Mucosa of rectum (tissue), 2 donors: ENCODE measurements at regions not wholly inside any gene's neighbourhood (a gene's known extent, or its start where the extent isn't known, plus 50 kb on each side); places are given as distances from the start of the nearest gene placed in this dataset.

ENCODE experiments used
- H3K27ac ChIP-seq, 2 donors: one replicate each; pipeline ENCODE4 v1.7.0; 2013; ENCODE audit warnings: inconsistent platforms in 2 of 2, low read depth in 2 of 2, low read length in 2 of 2
- H3K27me3 ChIP-seq, 2 donors: one replicate each; pipeline ENCODE4 v1.7.0; 2013; ENCODE audit warnings: low read length in 2 of 2; ENCODE audit not compliant: control insufficient read depth in 2 of 2, insufficient read depth in 2 of 2
- H3K36me3 ChIP-seq, 2 donors: one replicate each; pipeline ENCODE4 v1.7.0; 2013; ENCODE audit warnings: low read length in 2 of 2; ENCODE audit not compliant: control insufficient read depth in 2 of 2, insufficient read depth in 2 of 2
- H3K4me1 ChIP-seq, 2 donors: one replicate each; pipeline ENCODE4 v1.7.0; 2013; ENCODE audit warnings: low read length in 2 of 2, mild to moderate bottlenecking in 1 of 2; ENCODE audit not compliant: control insufficient read depth in 2 of 2, insufficient read depth in 2 of 2
- H3K4me3 ChIP-seq, 2 donors: one replicate each; pipeline ENCODE4 v1.7.0; 2013; ENCODE audit warnings: low read length in 2 of 2
- H3K9ac ChIP-seq, 2 donors: one replicate each; pipeline ENCODE4 v1.7.0; 2013; ENCODE audit warnings: low read length in 2 of 2, low read depth in 1 of 2, mild to moderate bottlenecking in 1 of 2
- H3K9me3 ChIP-seq, 2 donors: one replicate each; pipeline ENCODE4 v1.7.0; 2013; ENCODE audit warnings: low read length in 2 of 2; ENCODE audit not compliant: control insufficient read depth in 2 of 2
- donor health status: healthy.
- donor health status: Normal muscosa, but diverticular disease.

DNA sequence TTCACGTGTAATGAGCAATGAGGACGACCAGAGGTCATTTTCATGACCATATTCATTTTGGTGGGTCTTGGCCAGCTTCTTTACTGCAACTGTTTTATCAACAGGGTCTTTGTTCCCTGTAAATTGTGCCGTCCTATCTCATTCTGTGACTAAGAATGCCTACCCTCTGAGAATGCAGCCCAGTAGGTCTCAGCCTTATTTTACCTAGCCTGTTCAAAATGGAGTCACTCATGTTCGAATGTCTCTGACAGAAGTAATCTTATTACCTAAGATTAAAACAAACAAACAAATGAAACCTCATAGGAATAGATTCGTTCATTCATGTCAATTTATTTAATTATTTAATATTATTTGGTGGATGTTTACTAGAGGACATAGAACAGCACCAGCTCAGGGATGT is 714.8 kb downstream of the ADCYAP1 start:
- Histone ChIP-seq H3K36me3 (no peaks in the 10 kb centered on the region), H3K27me3 (no peaks in the 10 kb centered on the region), H3K27ac (no peak overlapping the region), H3K9me3 (no peaks in the 10 kb centered on the region), H3K4me1 (no peaks in the 10 kb centered on the region), H3K9ac (no peak overlapping the region), H3K4me3 (no peak overlapping the region)

DNA sequence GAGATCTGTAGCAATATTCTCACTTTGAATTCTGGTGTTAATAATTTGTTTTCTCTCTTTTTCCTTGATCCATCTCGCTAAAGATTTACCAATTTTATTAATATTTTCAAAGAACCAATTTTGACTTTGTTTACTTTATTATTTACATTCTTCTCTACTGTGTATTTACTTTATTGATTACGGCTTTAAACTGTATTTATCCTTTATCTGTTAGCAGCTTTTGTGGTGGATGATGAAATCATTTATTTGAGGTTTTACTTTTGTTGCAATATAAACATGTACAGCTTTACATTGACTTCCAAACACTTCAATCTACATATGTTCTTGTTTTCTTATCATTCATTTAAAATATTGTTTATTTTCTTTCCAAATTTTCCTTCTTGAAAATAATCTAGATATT is 719.9 kb downstream of the ADCYAP1 start:
- no peaks in the 10 kb centered on the region for H3K36me3 ChIP-seq
- H3K27me3 ChIP-seq: no peaks in the 10 kb centered on the region
- H3K9me3 ChIP-seq: no peaks in the 10 kb centered on the region
- H3K4me1 ChIP-seq: no peaks in the 10 kb centered on the region
- H3K9ac ChIP-seq: no peak overlapping the region
- no peak overlapping the region for H3K4me3 ChIP-seq
- no peak overlapping the region for H3K27ac ChIP-seq

DNA sequence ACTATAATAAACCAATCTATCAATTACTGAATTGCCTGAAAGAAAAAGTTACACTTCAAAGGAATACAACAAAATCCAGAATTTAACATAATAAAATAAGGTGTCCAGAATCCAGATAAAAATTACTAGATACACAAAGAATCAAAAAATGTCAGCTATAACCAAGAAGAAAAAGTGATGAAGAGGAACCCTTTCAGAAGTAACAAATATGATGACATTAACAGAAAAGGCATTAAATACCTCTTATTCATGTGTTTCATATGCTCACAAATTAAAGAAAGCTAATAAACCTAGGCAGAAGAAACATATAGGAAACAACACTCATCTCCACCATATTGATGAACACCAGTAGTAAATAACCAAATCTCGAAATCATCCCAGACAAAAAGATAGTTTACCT is 722.8 kb downstream of the ADCYAP1 start:
- Histone ChIP-seq H3K36me3 (no peaks in the 10 kb centered on the region), H3K9me3 (peaks cover 0 to 3% of the 10 kb centered on the region in 2 donors), H3K4me3 (no peak overlapping the region), H3K4me1 (no peaks in the 10 kb centered on the region), H3K9ac (no peak overlapping the region), H3K27ac (no peak overlapping the region), H3K27me3 (no peaks in the 10 kb centered on the region)

GRCh38 chr18:1648712-1649111 is 744.0 kb downstream of the ADCYAP1 start:
- H3K9me3 ChIP-seq: no peaks in the 10 kb centered on the region
- H3K27me3 ChIP-seq: no peaks in the 10 kb centered on the region
- no peak overlapping the region for H3K9ac ChIP-seq
- no peak overlapping the region for H3K27ac ChIP-seq
- no peaks in the 10 kb centered on the region for H3K36me3 ChIP-seq
- no peaks in the 10 kb centered on the region for H3K4me1 ChIP-seq
- H3K4me3 ChIP-seq: no peak overlapping the region

DNA sequence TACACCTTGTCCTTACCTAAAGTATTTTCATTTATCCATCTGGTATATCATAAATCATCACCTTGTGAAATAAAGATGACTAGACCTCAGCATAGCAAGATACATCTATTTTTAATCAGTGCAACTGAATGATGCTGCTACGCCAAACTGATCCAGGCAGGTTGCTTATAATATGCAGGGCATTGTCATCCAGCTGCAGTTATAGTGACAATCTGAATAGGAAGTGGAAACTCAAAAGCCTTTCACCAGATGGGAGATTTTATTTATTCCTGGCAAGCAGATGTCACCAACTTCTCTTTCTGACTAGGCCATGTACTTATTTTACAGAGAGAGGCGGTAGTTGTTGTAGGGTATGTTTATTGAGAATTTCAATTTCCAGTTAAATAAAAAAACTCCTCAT is 747.3 kb downstream of the ADCYAP1 start:
- Histone ChIP-seq H3K4me1 (no peaks in the 10 kb centered on the region), H3K9ac (no peak overlapping the region), H3K27me3 (no peaks in the 10 kb centered on the region), H3K27ac (no peak overlapping the region), H3K36me3 (no peaks in the 10 kb centered on the region), H3K4me3 (no peak overlapping the region), H3K9me3 (no peaks in the 10 kb centered on the region)

GRCh38 chr18:1653873-1654272 is 749.2 kb downstream of the ADCYAP1 start:
- Histone ChIP-seq H3K27me3 (no peaks in the 10 kb centered on the region), H3K4me1 (no peaks in the 10 kb centered on the region), H3K9ac (no peak overlapping the region), H3K27ac (no peak overlapping the region), H3K4me3 (no peak overlapping the region), H3K36me3 (no peaks in the 10 kb centered on the region), H3K9me3 (no peaks in the 10 kb centered on the region)

GRCh38 chr18:1657876-1658275 is 753.2 kb downstream of the ADCYAP1 start:
- Histone ChIP-seq H3K4me3 (no peak overlapping the region), H3K36me3 (no peaks in the 10 kb centered on the region), H3K9ac (no peak overlapping the region), H3K9me3 (no peaks in the 10 kb centered on the region), H3K27me3 (no peaks in the 10 kb centered on the region), H3K27ac (no peak overlapping the region), H3K4me1 (no peaks in the 10 kb centered on the region)

GRCh38 chr18:1658908-1659566 is 754.4 kb downstream of the ADCYAP1 start:
- Histone ChIP-seq H3K27me3 (no peaks in the 10 kb centered on the region), H3K9me3 (no peaks in the 10 kb centered on the region), H3K9ac (no peak overlapping the region), H3K36me3 (no peaks in the 10 kb centered on the region), H3K27ac (no peak overlapping the region), H3K4me1 (no peaks in the 10 kb centered on the region), H3K4me3 (no peak overlapping the region)

DNA sequence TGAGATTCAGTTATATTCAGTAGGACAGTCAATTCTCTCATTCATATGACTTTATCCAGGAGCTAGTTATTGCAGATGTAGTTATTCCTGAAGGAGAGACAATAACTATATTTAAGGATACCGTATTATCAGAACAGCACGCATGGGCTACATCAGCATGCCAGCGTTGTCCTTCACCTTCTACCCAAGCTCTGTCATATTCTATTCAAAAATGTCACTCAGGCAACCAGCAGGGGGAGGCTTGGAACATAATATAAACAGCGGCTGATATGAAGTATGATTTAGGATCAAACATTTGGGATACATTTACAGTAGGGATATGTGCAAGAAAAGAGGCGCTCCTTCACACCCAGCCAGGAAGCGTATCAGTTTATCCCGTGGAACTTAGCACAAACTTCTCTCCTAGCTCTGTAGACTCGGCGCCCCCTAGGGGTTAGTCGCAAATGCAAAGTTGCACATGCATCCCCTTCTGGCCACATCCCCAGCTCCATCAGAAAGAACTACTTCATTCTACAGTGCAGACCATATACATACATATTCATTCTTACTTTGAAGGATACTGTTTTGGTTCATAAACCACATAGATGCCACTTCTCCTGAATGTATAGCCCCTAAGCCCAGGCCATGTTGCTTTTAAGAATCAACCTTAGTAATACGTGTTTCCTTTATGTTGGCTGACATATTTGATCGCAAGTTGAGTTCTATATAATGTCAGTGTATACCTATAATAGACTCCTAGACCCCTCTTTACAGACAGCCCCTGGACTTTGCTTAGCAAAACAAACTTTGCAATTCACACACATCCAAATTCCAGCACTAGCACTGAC is 759.4 kb downstream of the ADCYAP1 start:
- Histone ChIP-seq H3K27ac (no peak overlapping the region), H3K9ac (no peak overlapping the region), H3K4me3 (no peak overlapping the region), H3K36me3 (no peaks in the 10 kb centered on the region), H3K4me1 (no peaks in the 10 kb centered on the region), H3K27me3 (no peaks in the 10 kb centered on the region), H3K9me3 (peaks cover 0 to 2% of the 10 kb centered on the region in 2 donors)

DNA sequence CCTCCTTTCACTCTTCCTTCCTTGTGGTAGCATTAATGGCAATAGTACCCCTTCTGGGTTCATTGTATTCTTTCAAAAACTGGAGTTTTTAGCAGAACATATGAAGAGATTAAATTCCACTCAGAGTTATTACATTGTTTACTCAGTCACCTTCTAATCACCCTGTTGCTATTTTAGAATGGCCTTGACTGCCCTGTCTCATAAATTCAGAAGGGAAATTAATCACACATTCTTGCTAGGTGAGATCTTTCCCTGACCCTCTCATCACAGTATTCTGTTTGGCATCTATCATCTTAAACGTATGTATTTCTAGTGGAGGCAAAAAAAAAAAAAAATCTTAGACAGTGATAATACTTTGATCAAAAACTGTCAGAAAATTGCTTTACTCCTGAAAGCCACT is 760.4 kb downstream of the ADCYAP1 start:
- Histone ChIP-seq H3K27ac (no peak overlapping the region), H3K9ac (no peak overlapping the region), H3K4me1 (no peaks in the 10 kb centered on the region), H3K27me3 (no peaks in the 10 kb centered on the region), H3K9me3 (peaks cover 0 to 2% of the 10 kb centered on the region in 2 donors), H3K36me3 (no peaks in the 10 kb centered on the region), H3K4me3 (no peak overlapping the region)
